ENCODE measurements at regions not wholly inside any gene's neighbourhood (a gene's known extent, or its start where the extent isn't known, plus 50 kb on each side); places are given as distances from the start of the nearest gene placed in this dataset.

GRCh38 chr12:61367281-61367785 is 892.9 kb upstream of the USP15 start:
- DNase-seq (ENCODE audit: low read depth in 1 of 2, low spot score in 1 of 2) = no peak
- Histone ChIP-seq H3K27me3 (ENCODE audit: insufficient read depth, poor library complexity, severe bottlenecking) (no peaks in the 10 kb centered on the region), H3K27ac (replicated peaks) (no peak overlapping the region), H3K4me3 (replicated peaks; ENCODE audit: insufficient read depth, low read length) (no peak overlapping the region)
- TF ChIP-seq POLR2AphosphoS5 (IDR thresholded peaks at IDR 0.05; ENCODE audit: low read depth) (no peak), REST (IDR thresholded peaks at IDR 0.05; ENCODE audit: insufficient replicate concordance, low read depth) (no peak), GABPA (IDR thresholded peaks at IDR 0.05; ENCODE audit: low read depth) (no peak), SPI1 (IDR thresholded peaks at IDR 0.05; ENCODE audit: borderline replicate concordance, low read depth) (no peak), CTCF (IDR thresholded peaks at IDR 0.05; ENCODE audit: insufficient read depth, low read length) (no peak)

- Histone ChIP-seq H3K4me3 (replicated peaks; ENCODE audit: insufficient read depth, low read length) (no peak overlapping the region), H3K27ac (replicated peaks) (no peak overlapping the region), H3K27me3 (ENCODE audit: insufficient read depth, poor library complexity, severe bottlenecking) (no peaks in the 10 kb centered on the region)
- DNase-seq (ENCODE audit: low read depth in 1 of 2, low spot score in 1 of 2) = no peak
- TF ChIP-seq GABPA (IDR thresholded peaks at IDR 0.05; ENCODE audit: low read depth) (no peak), CTCF (IDR thresholded peaks at IDR 0.05; ENCODE audit: insufficient read depth, low read length) (no peak), REST (IDR thresholded peaks at IDR 0.05; ENCODE audit: insufficient replicate concordance, low read depth) (no peak), SPI1 (IDR thresholded peaks at IDR 0.05; ENCODE audit: borderline replicate concordance, low read depth) (no peak), POLR2AphosphoS5 (IDR thresholded peaks at IDR 0.05; ENCODE audit: low read depth) (no peak)
These were observed 890.8 kb upstream of the USP15 start for GRCh38 chr12:61369241-61369910.

- Histone ChIP-seq H3K27me3 (ENCODE audit: insufficient read depth, poor library complexity, severe bottlenecking) (no peaks in the 10 kb centered on the region), H3K4me3 (replicated peaks; ENCODE audit: insufficient read depth, low read length) (no peak overlapping the region), H3K27ac (replicated peaks) (no peak overlapping the region)
- DNase-seq (ENCODE audit: low read depth in 1 of 2, low spot score in 1 of 2) = no peak
- TF ChIP-seq SPI1 (IDR thresholded peaks at IDR 0.05; ENCODE audit: borderline replicate concordance, low read depth) (no peak), REST (IDR thresholded peaks at IDR 0.05; ENCODE audit: insufficient replicate concordance, low read depth) (no peak), POLR2AphosphoS5 (IDR thresholded peaks at IDR 0.05; ENCODE audit: low read depth) (no peak), GABPA (IDR thresholded peaks at IDR 0.05; ENCODE audit: low read depth) (no peak), CTCF (IDR thresholded peaks at IDR 0.05; ENCODE audit: insufficient read depth, low read length) (no peak)
These were observed 875.7 kb upstream of the USP15 start for GRCh38 chr12:61384511-61384910.
